Muscle of back (tissue), 3 donors: ENCODE measurements at regions not wholly inside any gene's neighbourhood (a gene's known extent, or its start where the extent isn't known, plus 50 kb on each side); places are given as distances from the start of the nearest gene placed in this dataset.

ENCODE experiments used
- DNase-seq, 3 donors: peaks; one replicate each; pipeline versions ENCODE4 v3.0.0 to v3.0.0-alpha.2; 2013

GRCh38 chr20:52820641-52821292 is 151.4 kb upstream of the TSHZ2 start:
- DNase-seq: no peak

GRCh38 chr20:52818491-52818890 is 153.7 kb upstream of the TSHZ2 start:
- DNase-seq: peak in 1 of 3 donors; percentile 19

DNA sequence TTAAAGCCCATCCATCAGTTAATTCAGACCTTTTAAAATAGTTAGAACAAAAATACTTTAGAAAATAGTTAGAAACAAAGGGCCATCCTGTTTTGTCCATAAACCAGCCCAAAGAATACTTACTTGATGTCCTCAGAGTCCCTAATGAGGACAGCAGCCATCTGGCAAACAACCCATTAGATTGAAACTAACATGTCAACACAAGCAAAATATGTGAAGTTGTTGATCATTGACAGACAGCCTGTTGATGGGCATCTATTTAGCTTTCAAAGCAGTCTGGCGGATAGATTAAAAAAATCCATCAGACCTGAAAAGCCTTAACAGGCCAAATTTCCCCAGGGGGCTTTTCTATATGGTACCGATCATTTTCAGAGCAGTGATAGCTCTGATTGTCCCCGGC is 154.2 kb upstream of the TSHZ2 start:
- DNase-seq: no peak

DNA sequence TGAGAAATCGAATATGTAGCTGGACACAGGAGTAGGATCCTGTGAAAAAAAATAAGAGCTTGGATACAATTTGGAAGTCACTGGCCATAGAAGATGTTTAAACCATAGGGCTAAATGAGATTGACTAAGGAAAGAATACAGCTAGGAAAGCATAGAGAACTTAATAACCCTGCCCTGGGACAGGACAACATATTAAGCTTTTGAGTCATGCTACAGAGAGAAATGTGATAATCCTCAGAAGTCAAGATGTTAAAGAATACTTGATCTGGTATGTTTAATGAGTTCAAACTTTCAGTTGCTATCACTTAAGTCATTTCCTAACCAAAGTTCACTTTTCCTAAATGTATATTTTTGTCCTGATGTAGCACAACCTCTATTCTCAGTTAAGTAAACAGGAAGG is 154.6 kb upstream of the TSHZ2 start:
- DNase-seq: no peak

GRCh38 chr20:52814371-52814770 is 157.8 kb upstream of the TSHZ2 start:
- DNase-seq: no peak

GRCh38 chr20:52812231-52812847 is 159.8 kb upstream of the TSHZ2 start:
- no peak for DNase-seq

GRCh38 chr20:52809003-52809402 is 163.2 kb upstream of the TSHZ2 start:
- DNase-seq: no peak

DNA sequence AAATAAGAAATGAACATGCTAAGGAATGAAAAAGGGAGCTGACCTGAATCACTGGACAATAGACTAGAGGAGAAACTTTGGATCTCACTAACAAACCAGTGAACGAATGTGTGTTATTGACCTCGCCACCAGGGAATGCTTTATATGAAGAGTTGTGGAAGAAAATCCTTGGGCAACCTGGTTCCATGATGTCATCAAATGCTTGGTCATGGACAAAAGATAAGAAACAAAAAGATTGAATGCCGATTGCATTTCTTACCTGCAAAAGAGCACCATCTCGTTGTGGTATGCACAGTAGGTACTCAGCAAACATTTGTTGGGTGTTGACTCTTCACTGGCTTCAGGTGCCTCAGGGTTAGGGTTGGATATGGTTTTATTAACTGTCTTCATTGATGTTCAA is 165.2 kb upstream of the TSHZ2 start:
- DNase-seq: no peak

DNA sequence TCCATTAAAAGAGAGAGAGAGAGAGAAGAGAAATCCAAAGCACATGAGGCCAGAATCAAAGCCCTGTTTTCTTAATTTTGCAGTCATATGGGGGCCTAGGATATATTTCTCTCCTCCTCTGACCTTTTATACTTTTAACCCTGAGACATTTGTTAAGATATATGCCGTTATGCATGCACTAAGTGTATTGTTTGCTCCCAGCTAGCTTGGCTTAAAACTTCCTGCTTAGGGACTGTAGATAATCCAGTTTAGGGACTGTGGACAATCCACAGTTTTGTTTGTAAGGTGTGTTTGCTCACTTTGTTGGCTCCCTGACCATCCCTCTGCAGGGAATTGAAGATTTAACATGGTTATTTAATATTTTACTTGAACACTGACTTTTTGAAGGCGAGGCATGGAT is 166.3 kb upstream of the TSHZ2 start:
- peak in 1 of 3 donors; percentile 40 for DNase-seq

DNA sequence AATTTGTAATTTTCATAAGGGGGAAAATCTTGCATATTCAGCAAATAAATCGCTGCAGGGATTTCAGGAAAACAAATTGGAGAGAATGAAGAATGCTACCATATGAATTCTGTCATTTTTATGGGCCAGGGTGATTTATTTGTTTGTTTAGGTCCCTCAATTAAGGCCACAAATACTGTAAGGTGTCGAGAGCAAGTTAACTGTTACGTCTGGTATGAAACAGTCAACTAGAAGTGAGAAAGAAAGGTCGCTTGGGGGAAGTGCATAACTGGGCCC is 166.9 kb upstream of the TSHZ2 start:
- no peak for DNase-seq

- DNase-seq: peak in 1 of 3 donors; percentile 37
These were observed 167.5 kb upstream of the TSHZ2 start for GRCh38 chr20:52804497-52805295.

- DNase-seq: peak in 1 of 3 donors; percentile 39
These were observed 170.5 kb upstream of the TSHZ2 start for GRCh38 chr20:52801628-52802006.

DNA sequence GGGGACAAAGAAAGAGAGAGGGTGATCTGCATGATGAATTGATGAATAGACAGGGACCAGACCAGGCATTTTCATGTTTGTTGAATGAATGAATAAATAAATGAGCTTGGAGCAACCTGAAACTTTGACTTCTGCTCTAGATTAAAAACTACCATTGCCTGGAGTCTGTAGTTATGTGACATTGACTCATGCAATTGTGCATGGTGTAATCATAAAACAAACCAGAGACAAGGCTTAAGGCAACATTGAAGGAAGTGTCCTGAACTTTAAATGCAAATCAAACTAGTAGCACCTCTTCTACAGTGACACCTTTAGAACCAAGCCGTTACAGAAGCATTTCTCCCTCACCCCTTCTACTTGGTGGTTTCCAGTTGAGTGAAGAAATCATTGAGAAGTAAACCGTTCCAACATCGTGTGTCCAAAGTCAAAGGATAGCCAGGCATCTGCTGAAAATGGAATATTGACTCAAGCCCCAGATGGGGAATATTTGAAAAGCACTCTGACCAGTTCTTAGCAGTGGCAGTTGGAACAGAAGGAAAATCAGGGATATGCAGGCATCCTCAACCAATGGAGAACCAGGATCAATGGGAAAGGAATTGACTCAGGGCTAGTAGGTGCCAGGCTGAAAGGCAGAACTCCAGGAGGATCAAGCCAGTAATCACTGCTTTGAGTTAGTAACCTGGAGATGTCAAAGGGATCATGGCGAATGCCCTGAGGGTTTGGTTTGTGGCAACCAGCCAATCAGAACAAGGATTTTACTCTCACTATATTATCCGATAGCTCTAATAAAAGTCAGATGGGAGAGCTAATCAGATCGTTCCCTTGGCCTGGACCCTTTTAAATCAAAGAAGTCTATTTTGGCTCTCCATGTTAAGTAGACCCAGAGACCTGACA is 171.2 kb upstream of the TSHZ2 start:
- DNase-seq: peak in 1 of 3 donors; percentile 30

DNA sequence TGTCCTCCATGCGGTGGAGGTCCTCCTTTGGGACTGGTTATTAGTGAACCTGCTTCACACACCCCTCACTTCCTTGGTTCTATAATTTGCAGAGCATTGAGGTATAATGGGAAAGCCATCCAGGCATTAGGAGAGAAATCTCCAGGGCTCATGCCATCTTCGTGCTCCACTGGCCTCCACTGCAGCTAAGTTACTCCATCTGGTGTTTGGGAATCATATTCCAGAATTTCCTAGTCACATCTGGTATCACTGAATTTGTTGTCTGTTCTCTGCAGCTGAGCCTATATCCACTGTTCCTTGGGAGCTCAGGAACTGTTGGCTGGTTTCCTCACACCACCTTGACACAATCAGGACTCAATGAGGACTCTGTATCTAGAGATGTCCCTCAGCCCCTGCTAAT is 173.0 kb upstream of the TSHZ2 start:
- no peak for DNase-seq

DNA sequence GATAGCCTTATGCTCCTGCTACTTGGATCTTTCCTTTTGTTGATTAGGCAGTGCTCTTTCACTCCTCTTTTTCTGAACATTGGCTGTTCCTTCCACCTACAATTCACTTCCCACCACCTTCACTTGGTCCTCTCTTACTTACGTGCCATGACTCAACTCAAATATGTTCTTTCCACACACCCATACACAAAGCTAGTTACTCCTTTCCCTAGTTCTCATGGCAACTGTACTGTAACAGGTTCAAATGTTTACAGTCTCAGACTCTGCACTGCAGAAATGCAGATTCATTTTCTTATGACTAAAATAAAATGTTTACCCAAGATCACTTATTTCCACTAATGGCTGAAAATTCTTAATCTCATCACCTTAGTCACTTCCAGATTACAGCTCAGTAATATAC is 174.0 kb upstream of the TSHZ2 start:
- DNase-seq: no peak

DNA sequence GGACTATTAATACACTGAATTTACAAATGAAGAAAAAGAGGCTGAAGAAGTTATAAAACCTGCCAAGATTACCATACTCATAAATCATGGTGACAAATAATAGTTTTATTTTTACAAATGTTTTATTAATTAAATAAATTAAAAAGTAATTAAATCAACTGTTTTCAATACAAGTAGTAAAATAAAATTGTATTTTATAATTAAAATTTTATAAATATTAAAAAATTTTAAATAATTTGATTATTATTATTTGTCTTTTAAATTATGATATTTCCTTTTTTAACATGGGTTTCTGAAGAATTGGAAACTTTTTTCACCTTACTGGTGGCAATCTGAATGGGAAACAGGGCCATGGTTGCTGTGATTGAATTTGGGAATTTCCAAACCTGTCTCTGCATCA is 177.3 kb upstream of the TSHZ2 start:
- DNase-seq: no peak

GRCh38 chr20:52793339-52793963 is 178.7 kb upstream of the TSHZ2 start:
- no peak for DNase-seq

DNA sequence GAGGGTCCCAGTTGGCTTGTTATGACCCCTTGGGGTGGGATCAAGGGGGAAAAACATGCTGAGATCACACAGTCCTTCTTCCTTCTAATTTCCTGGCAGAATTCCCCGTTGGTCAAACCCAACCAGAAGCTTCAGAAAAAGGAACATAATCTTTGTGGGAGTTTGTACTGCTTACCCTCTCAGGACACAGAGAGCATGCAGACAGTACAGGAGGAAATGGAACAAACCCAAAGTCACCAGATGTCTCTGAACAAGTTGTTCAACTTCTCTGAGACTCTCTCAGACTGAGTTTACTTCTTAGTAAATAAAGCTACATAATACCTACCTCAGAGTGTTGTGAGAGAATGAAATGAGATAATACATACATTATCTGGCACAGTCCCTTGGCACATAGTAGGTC is 181.1 kb upstream of the TSHZ2 start:
- peak in 1 of 3 donors; percentile 32 for DNase-seq

DNA sequence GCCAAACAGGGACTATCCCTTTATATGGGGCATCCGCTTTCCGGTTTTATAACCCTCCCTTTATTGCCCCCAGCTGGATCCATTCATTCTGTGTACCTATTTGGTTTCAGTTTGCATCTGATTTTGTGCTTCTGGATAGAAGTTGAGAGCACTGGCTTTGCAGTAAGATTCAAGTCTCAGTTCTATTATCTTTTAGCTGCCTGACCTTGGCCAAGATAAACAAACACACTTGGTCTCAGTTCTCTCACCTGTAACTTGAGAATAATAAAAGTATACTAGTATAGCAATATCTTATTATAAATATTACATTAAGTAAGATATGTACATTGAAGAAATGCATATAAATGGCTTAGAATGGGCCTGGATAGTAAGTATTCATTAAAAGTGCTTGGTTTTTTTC is 182.4 kb upstream of the TSHZ2 start:
- no peak for DNase-seq

- DNase-seq: no peak
These were observed 184.2 kb upstream of the TSHZ2 start for GRCh38 chr20:52787962-52788361.

GRCh38 chr20:52787216-52787615 is 184.9 kb upstream of the TSHZ2 start:
- DNase-seq: no peak

GRCh38 chr20:52785679-52786078 is 186.5 kb upstream of the TSHZ2 start:
- DNase-seq: no peak
